ENCODE measurements at regions not wholly inside any gene's neighbourhood (a gene's known extent, or its start where the extent isn't known, plus 50 kb on each side); places are given as distances from the start of the nearest gene placed in this dataset.

GRCh38 chr5:85602843-85603242, 1014.9 kb upstream of the COX7C start:
- CTCF ChIA-PET (ENCODE audit: partially characterized antibody): no interaction called here
- Histone ChIP-seq H3K56ac (replicated peaks; ENCODE audit: insufficient read length, low read depth, low read length) (no peak overlapping the region), H4K8ac (ENCODE audit: extremely low read depth, insufficient read depth, low read length) (no peak overlapping the region), H3K4me2 (ENCODE audit: insufficient read depth in 1 of 2, low read depth in 2 of 2, low read length in 2 of 2) (no peak overlapping the region), H3K18ac (ENCODE audit: extremely low read depth, low read length) (no peak overlapping the region), H3K23ac (ENCODE audit: insufficient read length) (no peak overlapping the region), H2AFZ (ENCODE audit: low read length) (no peak overlapping the region), H3K79me1 (ENCODE audit: low read depth, low read length) (no peaks in the 10 kb centered on the region), H2BK12ac (ENCODE audit: low read depth, low read length) (no peak overlapping the region), H3K4me1 (replicated peaks in 1 of 4; ENCODE audit: control insufficient read depth in 3 of 4, insufficient read depth in 4 of 4, low read length in 3 of 4) (no peaks in the 10 kb centered on the region), H3K36me3 (ENCODE audit: control insufficient read depth in 2 of 4, insufficient read depth in 4 of 4, low read length in 3 of 4) (no peaks in the 10 kb centered on the region), H3K27ac (ENCODE audit: low read depth, low read length) (no peak overlapping the region), H3K4ac (replicated peaks; ENCODE audit: insufficient read length, low read depth, low read length) (no peak overlapping the region), H4K91ac (replicated peaks; ENCODE audit: insufficient read length, low read length) (no peak overlapping the region), H3K9ac (replicated peaks in 1 of 4; ENCODE audit: extremely low read depth in 1 of 4, low read depth in 3 of 4, low read length in 3 of 4) (no peak overlapping the region), H4K20me1 (replicated peaks in 1 of 2; ENCODE audit: control insufficient read depth in 1 of 2, insufficient read depth in 2 of 2, low read length in 2 of 2) (no peaks in the 10 kb centered on the region), H2BK120ac (replicated peaks; ENCODE audit: low read depth, low read length) (no peak overlapping the region), H3K27me3 (replicated peaks in 1 of 4; ENCODE audit: control insufficient read depth in 3 of 4, extremely low read depth in 1 of 4, insufficient read depth in 3 of 4, low read length in 3 of 4) (no peaks in the 10 kb centered on the region), H2BK15ac (ENCODE audit: low read length) (no peak overlapping the region), H3K4me3 (ENCODE audit: extremely low read depth in 1 of 4, insufficient read depth in 2 of 4, low read depth in 3 of 4, low read length in 4 of 4) (no peak overlapping the region), H3K79me2 (ENCODE audit: control insufficient read depth in 1 of 2, insufficient read depth in 2 of 2, low read length in 2 of 2) (no peaks in the 10 kb centered on the region), H3K14ac (ENCODE audit: insufficient read length) (no peak overlapping the region), H4K5ac (ENCODE audit: insufficient read length, low read depth, low read length) (no peak overlapping the region), H2AK5ac (ENCODE audit: low read depth, low read length) (no peak overlapping the region), H3K23me2 (ENCODE audit: low read depth, low read length) (no peaks in the 10 kb centered on the region), H3K9me3 (ENCODE audit: insufficient read depth in 2 of 2, low read depth in 1 of 2, low read length in 1 of 2) (no peaks in the 10 kb centered on the region), H2BK20ac (ENCODE audit: low read length) (no peak overlapping the region), H2BK5ac (ENCODE audit: low read depth, low read length) (no peak overlapping the region)
- POLR2A ChIA-PET (ENCODE audit: partially characterized antibody): no interaction called here
- DNase-seq (ENCODE audit: low read depth in 1 of 2, low spot score in 2 of 2): no peak
- FAIRE-seq: no peak
- WGBS, 2 experiments (ENCODE audit: extremely low coverage in 1 of 2, insufficient coverage in 1 of 2, insufficient read length in 1 of 2, insufficient replicate concordance in 2 of 2, low coverage in 1 of 2, low lambda C conversion rate in 2 of 2, missing lambda C conversion rate in 1 of 2): 92 to 100% methylated on average over 1 of the region's 1 CpG
- no peak for TF ChIP-seq CHD2 (IDR thresholded peaks at IDR 0.05; ENCODE audit: low read length)
- TF ChIP-seq, protein P1, sequence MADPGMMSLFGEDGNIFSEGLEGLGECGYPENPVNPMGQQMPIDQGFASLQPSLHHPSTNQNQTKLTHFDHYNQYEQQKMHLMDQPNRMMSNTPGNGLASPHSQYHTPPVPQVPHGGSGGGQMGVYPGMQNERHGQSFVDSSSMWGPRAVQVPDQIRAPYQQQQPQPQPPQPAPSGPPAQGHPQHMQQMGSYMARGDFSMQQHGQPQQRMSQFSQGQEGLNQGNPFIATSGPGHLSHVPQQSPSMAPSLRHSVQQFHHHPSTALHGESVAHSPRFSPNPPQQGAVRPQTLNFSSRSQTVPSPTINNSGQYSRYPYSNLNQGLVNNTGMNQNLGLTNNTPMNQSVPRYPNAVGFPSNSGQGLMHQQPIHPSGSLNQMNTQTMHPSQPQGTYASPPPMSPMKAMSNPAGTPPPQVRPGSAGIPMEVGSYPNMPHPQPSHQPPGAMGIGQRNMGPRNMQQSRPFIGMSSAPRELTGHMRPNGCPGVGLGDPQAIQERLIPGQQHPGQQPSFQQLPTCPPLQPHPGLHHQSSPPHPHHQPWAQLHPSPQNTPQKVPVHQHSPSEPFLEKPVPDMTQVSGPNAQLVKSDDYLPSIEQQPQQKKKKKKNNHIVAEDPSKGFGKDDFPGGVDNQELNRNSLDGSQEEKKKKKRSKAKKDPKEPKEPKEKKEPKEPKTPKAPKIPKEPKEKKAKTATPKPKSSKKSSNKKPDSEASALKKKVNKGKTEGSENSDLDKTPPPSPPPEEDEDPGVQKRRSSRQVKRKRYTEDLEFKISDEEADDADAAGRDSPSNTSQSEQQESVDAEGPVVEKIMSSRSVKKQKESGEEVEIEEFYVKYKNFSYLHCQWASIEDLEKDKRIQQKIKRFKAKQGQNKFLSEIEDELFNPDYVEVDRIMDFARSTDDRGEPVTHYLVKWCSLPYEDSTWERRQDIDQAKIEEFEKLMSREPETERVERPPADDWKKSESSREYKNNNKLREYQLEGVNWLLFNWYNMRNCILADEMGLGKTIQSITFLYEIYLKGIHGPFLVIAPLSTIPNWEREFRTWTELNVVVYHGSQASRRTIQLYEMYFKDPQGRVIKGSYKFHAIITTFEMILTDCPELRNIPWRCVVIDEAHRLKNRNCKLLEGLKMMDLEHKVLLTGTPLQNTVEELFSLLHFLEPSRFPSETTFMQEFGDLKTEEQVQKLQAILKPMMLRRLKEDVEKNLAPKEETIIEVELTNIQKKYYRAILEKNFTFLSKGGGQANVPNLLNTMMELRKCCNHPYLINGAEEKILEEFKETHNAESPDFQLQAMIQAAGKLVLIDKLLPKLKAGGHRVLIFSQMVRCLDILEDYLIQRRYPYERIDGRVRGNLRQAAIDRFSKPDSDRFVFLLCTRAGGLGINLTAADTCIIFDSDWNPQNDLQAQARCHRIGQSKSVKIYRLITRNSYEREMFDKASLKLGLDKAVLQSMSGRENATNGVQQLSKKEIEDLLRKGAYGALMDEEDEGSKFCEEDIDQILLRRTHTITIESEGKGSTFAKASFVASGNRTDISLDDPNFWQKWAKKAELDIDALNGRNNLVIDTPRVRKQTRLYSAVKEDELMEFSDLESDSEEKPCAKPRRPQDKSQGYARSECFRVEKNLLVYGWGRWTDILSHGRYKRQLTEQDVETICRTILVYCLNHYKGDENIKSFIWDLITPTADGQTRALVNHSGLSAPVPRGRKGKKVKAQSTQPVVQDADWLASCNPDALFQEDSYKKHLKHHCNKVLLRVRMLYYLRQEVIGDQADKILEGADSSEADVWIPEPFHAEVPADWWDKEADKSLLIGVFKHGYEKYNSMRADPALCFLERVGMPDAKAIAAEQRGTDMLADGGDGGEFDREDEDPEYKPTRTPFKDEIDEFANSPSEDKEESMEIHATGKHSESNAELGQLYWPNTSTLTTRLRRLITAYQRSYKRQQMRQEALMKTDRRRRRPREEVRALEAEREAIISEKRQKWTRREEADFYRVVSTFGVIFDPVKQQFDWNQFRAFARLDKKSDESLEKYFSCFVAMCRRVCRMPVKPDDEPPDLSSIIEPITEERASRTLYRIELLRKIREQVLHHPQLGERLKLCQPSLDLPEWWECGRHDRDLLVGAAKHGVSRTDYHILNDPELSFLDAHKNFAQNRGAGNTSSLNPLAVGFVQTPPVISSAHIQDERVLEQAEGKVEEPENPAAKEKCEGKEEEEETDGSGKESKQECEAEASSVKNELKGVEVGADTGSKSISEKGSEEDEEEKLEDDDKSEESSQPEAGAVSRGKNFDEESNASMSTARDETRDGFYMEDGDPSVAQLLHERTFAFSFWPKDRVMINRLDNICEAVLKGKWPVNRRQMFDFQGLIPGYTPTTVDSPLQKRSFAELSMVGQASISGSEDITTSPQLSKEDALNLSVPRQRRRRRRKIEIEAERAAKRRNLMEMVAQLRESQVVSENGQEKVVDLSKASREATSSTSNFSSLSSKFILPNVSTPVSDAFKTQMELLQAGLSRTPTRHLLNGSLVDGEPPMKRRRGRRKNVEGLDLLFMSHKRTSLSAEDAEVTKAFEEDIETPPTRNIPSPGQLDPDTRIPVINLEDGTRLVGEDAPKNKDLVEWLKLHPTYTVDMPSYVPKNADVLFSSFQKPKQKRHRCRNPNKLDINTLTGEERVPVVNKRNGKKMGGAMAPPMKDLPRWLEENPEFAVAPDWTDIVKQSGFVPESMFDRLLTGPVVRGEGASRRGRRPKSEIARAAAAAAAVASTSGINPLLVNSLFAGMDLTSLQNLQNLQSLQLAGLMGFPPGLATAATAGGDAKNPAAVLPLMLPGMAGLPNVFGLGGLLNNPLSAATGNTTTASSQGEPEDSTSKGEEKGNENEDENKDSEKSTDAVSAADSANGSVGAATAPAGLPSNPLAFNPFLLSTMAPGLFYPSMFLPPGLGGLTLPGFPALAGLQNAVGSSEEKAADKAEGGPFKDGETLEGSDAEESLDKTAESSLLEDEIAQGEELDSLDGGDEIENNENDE (IDR thresholded peaks at IDR 0.05; ENCODE audit: insufficient replicate concordance, low read length): no peak

Data from H1 (cell line).